IMR-90 (cell line): ENCODE measurements at regions not wholly inside any gene's neighbourhood (a gene's known extent, or its start where the extent isn't known, plus 50 kb on each side); places are given as distances from the start of the nearest gene placed in this dataset.

Experiments used
- ATAC-seq: fragments of 200-7000 bp; cut with Tn5 transposase; 2 replicates; pipeline ENCODE4 v1.9.1; 2020; ENCODE audit warnings: low read depth, mild to moderate bottlenecking, moderate library complexity
- BruUV-seq: library from RNA; stranded (reverse); fragments of 400-500 nt; replicated peaks from 2 replicates; lab custom pipeline; 2021; lab: Mats Ljungman, UMichigan
- CTCF ChIA-PET: fragments of 300-600 bp; formaldehyde crosslinking; extraction: SDS; loops from one replicate; lab custom pipeline; 2021; ENCODE audit warnings: antibody characterized with exemption; lab: Yijun Ruan, JAX
- POLR2A ChIA-PET: fragments of 300-600 bp; sonication (Branson Sonifier 250); formaldehyde crosslinking; loops from one replicate; lab custom pipeline; 2022; ENCODE audit warnings: antibody characterized with exemption; ENCODE audit not compliant: unreplicated experiment; lab: Charles Lee
- DNase-seq: peaks from one replicate; pipeline ENCODE4 v3.0.0; 2013
- H2AFZ ChIP-seq: replicated peaks from 2 replicates; pipeline ENCODE3; 2013; ENCODE audit warnings: low read length, mild to moderate bottlenecking; ENCODE audit not compliant: poor library complexity
- H2AK5ac ChIP-seq: 2 replicates; pipeline ENCODE4 v1.6.1; 2013; ENCODE audit warnings: low read depth, low read length, inconsistent platforms
- H2AK9ac ChIP-seq: replicated peaks from 2 replicates; pipeline ENCODE3; 2013; ENCODE audit warnings: mild to moderate bottlenecking, low read depth, low read length, moderate library complexity; ENCODE audit not compliant: poor library complexity
- H2BK120ac ChIP-seq: 2 replicates; pipeline ENCODE4 v1.6.1; 2013; ENCODE audit warnings: low read depth, low read length, inconsistent platforms
- H2BK15ac ChIP-seq: 3 replicates; pipeline ENCODE4 v1.6.1; 2013; ENCODE audit warnings: low read depth, low read length, inconsistent platforms
- H2BK20ac ChIP-seq: 2 replicates; pipeline ENCODE4 v1.6.1; 2013; ENCODE audit warnings: low read depth, mild to moderate bottlenecking, inconsistent platforms, low read length, moderate library complexity
- H2BK5ac ChIP-seq: 2 replicates; pipeline ENCODE4 v1.6.1; 2013; ENCODE audit warnings: mild to moderate bottlenecking, low read depth, low read length, inconsistent platforms; ENCODE audit not compliant: poor library complexity, severe bottlenecking
- H3K14ac ChIP-seq: replicated peaks from 2 replicates; pipeline ENCODE4 v1.6.1; 2013; ENCODE audit warnings: low read depth, low read length, inconsistent platforms
- H3K18ac ChIP-seq: 2 replicates; pipeline ENCODE4 v1.6.1; 2013; ENCODE audit warnings: low read depth, low read length, control low read depth
- H3K23ac ChIP-seq: 2 replicates; pipeline ENCODE4 v1.6.1; 2013; ENCODE audit warnings: low read depth, low read length, inconsistent platforms
- H3K27ac ChIP-seq: 2 replicates; pipeline ENCODE4 v1.5.1; 2013; ENCODE audit warnings: mild to moderate bottlenecking, control low read depth, low read length; ENCODE audit not compliant: insufficient read depth
- H3K27me3 ChIP-seq: 2 replicates; pipeline ENCODE4 v1.6.1; 2013; ENCODE audit warnings: low read length; ENCODE audit not compliant: control insufficient read depth, insufficient read depth
- H3K36me3 ChIP-seq: 2 replicates; pipeline ENCODE4 v1.6.1; 2013; ENCODE audit warnings: low read length, mixed read lengths; ENCODE audit not compliant: control insufficient read depth, insufficient read depth
- H3K4ac ChIP-seq: 2 replicates; pipeline ENCODE4 v1.6.1; 2013; ENCODE audit warnings: low read depth, low read length, inconsistent platforms
- H3K4me1 ChIP-seq: 2 replicates; pipeline ENCODE4 v1.6.1; 2013; ENCODE audit warnings: low read length, mixed read lengths; ENCODE audit not compliant: control insufficient read depth, insufficient read depth
- H3K4me2 ChIP-seq: 2 replicates; pipeline ENCODE4 v1.6.1; 2013; ENCODE audit warnings: low read depth, mild to moderate bottlenecking, control low read depth, low read length, moderate library complexity
- H3K4me3 ChIP-seq: 2 replicates; pipeline ENCODE4 v1.5.1; 2013; ENCODE audit warnings: low read depth, mild to moderate bottlenecking, control low read depth, low read length, moderate library complexity; ENCODE audit not compliant: insufficient read depth
- H3K56ac ChIP-seq: 2 replicates; pipeline ENCODE4 v1.6.1; 2013; ENCODE audit warnings: low read length, inconsistent platforms; ENCODE audit not compliant: insufficient read depth; ENCODE audit errors: extremely low read depth
- H3K79me1 ChIP-seq, 2 experiments: 2 replicates each; pipeline ENCODE4 v1.6.1; 2013; ENCODE audit warnings: low read length in 2 of 2, inconsistent platforms in 1 of 2, low read depth in 1 of 2
- H3K9ac ChIP-seq: 2 replicates; pipeline ENCODE4 v1.6.1; 2013; ENCODE audit warnings: low read depth, low read length, control low read depth
- H3K9me1 ChIP-seq: 2 replicates; pipeline ENCODE4 v1.6.1; 2013; ENCODE audit warnings: low read length, inconsistent platforms; ENCODE audit not compliant: insufficient read depth
- H3K9me3 ChIP-seq: 2 replicates; pipeline ENCODE4 v1.6.1; 2013; ENCODE audit warnings: low read length; ENCODE audit not compliant: control insufficient read depth, insufficient read depth
- H4K20me1 ChIP-seq: 2 replicates; pipeline ENCODE4 v1.6.1; 2013; ENCODE audit warnings: low read length, inconsistent platforms; ENCODE audit not compliant: insufficient read depth
- H4K5ac ChIP-seq: 2 replicates; pipeline ENCODE4 v1.6.1; 2013; ENCODE audit warnings: mild to moderate bottlenecking, low read depth, low read length, control low read depth
- H4K8ac ChIP-seq, 2 experiments: 2 replicates each; pipeline ENCODE4 v1.6.1; 2013; ENCODE audit warnings: low read depth in 2 of 2, low read length in 2 of 2, control low read depth in 1 of 2, inconsistent platforms in 1 of 2
- H4K91ac ChIP-seq: 2 replicates; pipeline ENCODE4 v1.6.1; 2013; ENCODE audit warnings: low read depth, low read length, inconsistent platforms; ENCODE audit not compliant: insufficient read depth
- FOS ChIP-seq: fragments of 150-350 bp; IDR thresholded peaks from 2 replicates; pipeline ENCODE4 v1.6.1; 2016; ENCODE audit warnings: low read depth, low read length
- MXI1 ChIP-seq: IDR thresholded peaks from 2 replicates; pipeline ENCODE4 v1.6.1; 2012; ENCODE audit warnings: low read depth, mild to moderate bottlenecking, low read length, moderate library complexity, borderline replicate concordance
- WGBS, 2 experiments: methylation state at CpG; one replicate each; pipeline versions ENCODE4 v1.1.5 to v1.1.7; 2013; ENCODE audit warnings: missing lambda C conversion rate in 2 of 2; ENCODE audit not compliant: insufficient read length in 1 of 2; ENCODE audit errors: extremely low coverage in 2 of 2; 5-methylcytosine and 5-hydroxymethylcytosine counted together
- dilution Hi-C: fragments of 300-500 bp; cut with HindIII; formaldehyde crosslinking; loops from one replicate; pipeline ENCODE4 v1.14.3; 2018; ENCODE audit warnings: low sequenced_read_pairs; ENCODE audit not compliant: unreplicated experiment
- in situ Hi-C: fragments of 300-500 bp; cut with MboI; formaldehyde crosslinking; loops from 3 replicates; pipeline ENCODE4 v1.14.3; 2019; ENCODE audit warnings: low sequenced_read_pairs, inconsistent platforms, mixed read lengths
- intact Hi-C: fragments of 100-400 bp; cut with micrococcal nuclease; formaldehyde crosslinking; loops from 2 replicates; pipeline ENCODE4 v1.10.0; 2022
- TF ChIP-seq, protein P1 (sequence below): fragments of 150-350 bp; IDR thresholded peaks from 2 replicates; pipeline ENCODE4 v1.6.1; 2016; ENCODE audit warnings: low read depth, mild to moderate bottlenecking, low read length, moderate library complexity, borderline replicate concordance

DNA sequence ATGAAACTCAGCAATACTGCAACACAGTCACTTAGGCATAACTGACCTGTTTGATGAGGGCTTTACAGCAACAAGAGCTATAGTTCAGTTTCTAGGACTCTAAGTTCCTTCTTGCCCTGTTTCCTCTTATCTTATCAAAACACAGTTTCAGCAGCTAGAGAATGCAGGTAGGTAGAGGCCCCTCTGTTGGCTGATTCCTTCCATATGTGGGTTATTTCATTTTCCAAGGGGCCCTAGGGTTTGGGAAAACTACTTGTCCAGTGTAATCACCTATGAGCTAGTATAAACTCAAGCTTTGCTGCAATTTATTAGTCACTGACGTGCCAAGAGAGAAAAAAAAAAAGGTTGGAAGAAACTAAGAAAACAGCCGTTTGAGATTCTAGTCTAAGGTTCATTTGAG lies 607.7 kb upstream of the USP24 start:
- H3K27me3 ChIP-seq, result no peaks in the 10 kb centered on the region
- in situ Hi-C loops, result no loop called here
- 0 out of 4 replicates have a peak, but pooled peaks cover 0 to 6% of the 10 kb centered on the region in 2 experiments for H3K79me1 ChIP-seq
- H3K23ac ChIP-seq, result peak overlapping the region; percentile 63; the same call in 1 of the 2 replicates
- H2BK20ac ChIP-seq, result peak overlapping the region; percentile 81
- ATAC-seq (no peak), DNase-seq (no peak)
- H3K4me1 ChIP-seq, result peaks cover 21% of the 10 kb centered on the region
- H3K4me3 ChIP-seq, result no peak overlapping the region
- peak overlapping the region in 1 of 2 experiments; percentile 77; a peak in 2 of 4 replicates for H4K8ac ChIP-seq
- peak overlapping the region; percentile 57 for H3K14ac ChIP-seq
- peaks cover 14% of the 10 kb centered on the region for H3K9me1 ChIP-seq
- no peak overlapping the region for H3K9ac ChIP-seq
- CTCF ChIA-PET, result interaction anchor here (0.6 kb wide), 1 partner anchor 67 kb away, joined by 3 read pairs; no protein-coding TSS in a partner anchor
- BruUV-seq, result no TSS peak
- WGBS, 2 experiments, result no CpG with 5 or more reads among the region's 2 CpGs
- peak overlapping the region; percentile 85 for H2BK120ac ChIP-seq
- H2AK9ac ChIP-seq, result no peak overlapping the region
- intact Hi-C loops, result no loop called here
- no peak overlapping the region for H2AFZ ChIP-seq
- POLR2A ChIA-PET, result no interaction called here
- H3K56ac ChIP-seq, result no peak overlapping the region
- dilution Hi-C loops, result no loop called here
- H3K18ac ChIP-seq, result peak overlapping the region; percentile 93
- peak overlapping the region; percentile 37; the same call in 1 of the 2 replicates for H3K27ac ChIP-seq
- no peak overlapping the region for H2AK5ac ChIP-seq
- no peak for TF ChIP-seq MXI1
- no peak for TF ChIP-seq FOS
- TF ChIP-seq, protein P1, sequence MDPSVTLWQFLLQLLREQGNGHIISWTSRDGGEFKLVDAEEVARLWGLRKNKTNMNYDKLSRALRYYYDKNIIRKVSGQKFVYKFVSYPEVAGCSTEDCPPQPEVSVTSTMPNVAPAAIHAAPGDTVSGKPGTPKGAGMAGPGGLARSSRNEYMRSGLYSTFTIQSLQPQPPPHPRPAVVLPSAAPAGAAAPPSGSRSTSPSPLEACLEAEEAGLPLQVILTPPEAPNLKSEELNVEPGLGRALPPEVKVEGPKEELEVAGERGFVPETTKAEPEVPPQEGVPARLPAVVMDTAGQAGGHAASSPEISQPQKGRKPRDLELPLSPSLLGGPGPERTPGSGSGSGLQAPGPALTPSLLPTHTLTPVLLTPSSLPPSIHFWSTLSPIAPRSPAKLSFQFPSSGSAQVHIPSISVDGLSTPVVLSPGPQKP, result no peak
- peak overlapping the region; percentile 41 for H2BK5ac ChIP-seq
- H4K91ac ChIP-seq, result peak overlapping the region; percentile 38
- H3K4ac ChIP-seq, result peak overlapping the region; percentile 49
- H3K9me3 ChIP-seq, result no peaks in the 10 kb centered on the region
- H3K4me2 ChIP-seq, result no peak overlapping the region
- peak overlapping the region; percentile 69 for H4K5ac ChIP-seq
- H3K36me3 ChIP-seq, result no peaks in the 10 kb centered on the region
- H2BK15ac ChIP-seq, result peak overlapping the region; percentile 95; the same call in 2 of the 3 replicates
- no peaks in the 10 kb centered on the region for H4K20me1 ChIP-seq
